ENCODE measurements at regions not wholly inside any gene's neighbourhood (a gene's known extent, or its start where the extent isn't known, plus 50 kb on each side); places are given as distances from the start of the nearest gene placed in this dataset.

DNA sequence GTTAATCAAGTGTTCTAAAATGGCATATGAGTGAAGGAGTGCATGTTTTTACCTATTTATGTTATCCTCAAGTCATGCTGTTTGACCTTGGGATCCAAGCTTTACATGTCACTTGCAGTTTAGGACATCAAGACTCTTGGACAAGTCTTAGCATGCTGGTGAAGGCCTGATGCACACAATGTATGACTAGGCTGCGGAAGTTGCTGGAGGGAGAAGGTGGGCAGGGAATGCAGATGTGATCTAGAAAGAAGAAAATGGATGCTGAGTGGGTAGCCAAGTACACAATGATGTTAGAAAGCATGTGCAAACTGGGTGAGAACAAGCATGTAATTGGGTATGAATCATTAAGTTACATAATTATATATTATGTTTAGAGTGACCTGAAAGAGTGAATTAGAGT lies 301.8 kb downstream of the BRINP2 start:
- TF ChIP-seq, protein P1, sequence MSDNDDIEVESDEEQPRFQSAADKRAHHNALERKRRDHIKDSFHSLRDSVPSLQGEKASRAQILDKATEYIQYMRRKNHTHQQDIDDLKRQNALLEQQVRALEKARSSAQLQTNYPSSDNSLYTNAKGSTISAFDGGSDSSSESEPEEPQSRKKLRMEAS (IDR thresholded peaks at IDR 0.05; ENCODE audit: low read depth, low read length): no peak
- TF ChIP-seq, protein P2, sequence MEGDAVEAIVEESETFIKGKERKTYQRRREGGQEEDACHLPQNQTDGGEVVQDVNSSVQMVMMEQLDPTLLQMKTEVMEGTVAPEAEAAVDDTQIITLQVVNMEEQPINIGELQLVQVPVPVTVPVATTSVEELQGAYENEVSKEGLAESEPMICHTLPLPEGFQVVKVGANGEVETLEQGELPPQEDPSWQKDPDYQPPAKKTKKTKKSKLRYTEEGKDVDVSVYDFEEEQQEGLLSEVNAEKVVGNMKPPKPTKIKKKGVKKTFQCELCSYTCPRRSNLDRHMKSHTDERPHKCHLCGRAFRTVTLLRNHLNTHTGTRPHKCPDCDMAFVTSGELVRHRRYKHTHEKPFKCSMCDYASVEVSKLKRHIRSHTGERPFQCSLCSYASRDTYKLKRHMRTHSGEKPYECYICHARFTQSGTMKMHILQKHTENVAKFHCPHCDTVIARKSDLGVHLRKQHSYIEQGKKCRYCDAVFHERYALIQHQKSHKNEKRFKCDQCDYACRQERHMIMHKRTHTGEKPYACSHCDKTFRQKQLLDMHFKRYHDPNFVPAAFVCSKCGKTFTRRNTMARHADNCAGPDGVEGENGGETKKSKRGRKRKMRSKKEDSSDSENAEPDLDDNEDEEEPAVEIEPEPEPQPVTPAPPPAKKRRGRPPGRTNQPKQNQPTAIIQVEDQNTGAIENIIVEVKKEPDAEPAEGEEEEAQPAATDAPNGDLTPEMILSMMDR (IDR thresholded peaks at IDR 0.05; ENCODE audit: low read depth, low read length): no peak
- TF ChIP-seq MYC (IDR thresholded peaks at IDR 0.05; ENCODE audit: low read depth, low read length): no peak
